B cell (primary cell): ENCODE measurements at regions not wholly inside any gene's neighbourhood (a gene's known extent, or its start where the extent isn't known, plus 50 kb on each side); places are given as distances from the start of the nearest gene placed in this dataset.

Experiments used
- ATAC-seq: fragments of 200-7000 bp; cut with Tn5 transposase; one replicate; pipeline ENCODE4 v1.10.0; 2021; ENCODE audit warnings: low read depth, mild to moderate bottlenecking, moderate number of reproducible peaks, moderate library complexity
- CTCF ChIA-PET: fragments of 350-600 bp; sonication (Branson Sonifier 250); formaldehyde crosslinking; loops from one replicate; lab custom pipeline; 2021; ENCODE audit warnings: antibody characterized with exemption, inconsistent platforms; lab: Charles Lee
- POLR2A ChIA-PET: fragments of 350-600 bp; sonication (Branson Sonifier 250); formaldehyde crosslinking; loops from one replicate; lab custom pipeline; 2021; ENCODE audit warnings: antibody characterized with exemption; lab: Charles Lee
- DNase-seq: peaks from one replicate; pipeline ENCODE4 v3.0.0; 2013
- H2AFZ ChIP-seq: 2 replicates; pipeline ENCODE4 v1.6.1; 2012; ENCODE audit warnings: mild to moderate bottlenecking, low read depth, low read length; ENCODE audit not compliant: insufficient read depth, poor library complexity, severe bottlenecking
- H3K27ac ChIP-seq, 2 donors: 1 replicate in 1 of 2; 2 replicates in 1 of 2; pipeline ENCODE4 v1.5.1; 2012 to 2013; ENCODE audit warnings: low read length in 2 of 2, mild to moderate bottlenecking in 2 of 2, moderate library complexity in 1 of 2
- H3K27me3 ChIP-seq, 4 experiments: fragments of 200-600 bp in 1 of 4; sonication (generic) in 1 of 4; replicated peaks in 1 of 4; 1 replicate in 2 of 4; 2 replicates in 2 of 4; pipeline versions ENCODE4 v1.6.1 to v1.7.0; 2013 to 2016; ENCODE audit warnings: low read length in 3 of 4, mild to moderate bottlenecking in 2 of 4, mixed read lengths in 1 of 4, moderate library complexity in 1 of 4; ENCODE audit not compliant: insufficient read depth in 4 of 4, control insufficient read depth in 3 of 4; ENCODE audit errors: control extremely low read depth in 1 of 4
- H3K36me3 ChIP-seq, 2 experiments: replicated peaks in 1 of 2; 1 replicate in 1 of 2; 2 replicates in 1 of 2; pipeline versions ENCODE4 v1.6.1 to v1.7.1; 2013; ENCODE audit warnings: low read length in 1 of 2; ENCODE audit not compliant: insufficient read depth in 2 of 2, control insufficient read depth in 1 of 2; ENCODE audit errors: control extremely low read depth in 1 of 2, extremely low read depth in 1 of 2
- H3K4me1 ChIP-seq, 2 donors: fragments of 200-600 bp in 1 of 2; sonication (generic) in 1 of 2; 1 replicate in 1 of 2; 2 replicates in 1 of 2; pipeline versions ENCODE4 v1.5.1 to v1.6.1; 2013 to 2017; ENCODE audit warnings: low read length in 2 of 2; ENCODE audit not compliant: control insufficient read depth in 2 of 2, insufficient read depth in 2 of 2
- H3K4me2 ChIP-seq: replicated peaks from 2 replicates; pipeline ENCODE3; 2012; ENCODE audit warnings: mild to moderate bottlenecking, low read depth, low read length; ENCODE audit not compliant: poor library complexity, severe bottlenecking
- H3K4me3 ChIP-seq, 5 experiments: fragments of 200-600 bp in 1 of 5; sonication (generic) in 1 of 5; 1 replicate in 3 of 5; 2 replicates in 2 of 5; pipeline versions ENCODE4 v1.5.1 to v1.7.0; 2011 to 2016; ENCODE audit warnings: low read length in 4 of 5, mild to moderate bottlenecking in 4 of 5, low read depth in 2 of 5, control low read depth in 1 of 5, moderate library complexity in 1 of 5; ENCODE audit not compliant: insufficient read depth in 1 of 5; ENCODE audit errors: control extremely low read depth in 1 of 5, extremely low read depth in 1 of 5
- H3K79me2 ChIP-seq: fragments of 200-600 bp; sonication (generic); one replicate; pipeline ENCODE4 v1.6.0; 2016; ENCODE audit warnings: low read length; ENCODE audit not compliant: control insufficient read depth, insufficient read depth
- H3K9ac ChIP-seq: fragments of 200-600 bp; sonication (generic); 2 replicates; pipeline ENCODE4 v1.6.1; 2017; ENCODE audit warnings: mild to moderate bottlenecking, low read length, moderate library complexity
- H3K9me3 ChIP-seq, 3 donors: one replicate each; pipeline versions ENCODE4 v1.6.1 to v1.7.1; 2013; ENCODE audit warnings: low read length in 2 of 3; ENCODE audit not compliant: control insufficient read depth in 2 of 3, insufficient read depth in 1 of 3; ENCODE audit errors: control extremely low read depth in 1 of 3
- H4K20me1 ChIP-seq: 2 replicates; pipeline ENCODE4 v1.6.0; 2012; ENCODE audit warnings: mild to moderate bottlenecking, low read length; ENCODE audit not compliant: insufficient read depth, control insufficient read depth, poor library complexity, severe bottlenecking
- H3K27ac Mint-ChIP-seq: one replicate; pipeline ENCODE4 v1.8.0; 2021; ENCODE audit warnings: mixed read lengths
- H3K27me3 Mint-ChIP-seq: one replicate; pipeline ENCODE4 v1.8.0; 2021; ENCODE audit warnings: mixed read lengths
- H3K4me1 Mint-ChIP-seq: one replicate; pipeline ENCODE4 v1.8.0; 2021; ENCODE audit warnings: mixed read lengths
- H3K4me3 Mint-ChIP-seq: one replicate; pipeline ENCODE4 v1.8.0; 2021; ENCODE audit warnings: mixed read lengths
- H3K9me3 Mint-ChIP-seq: one replicate; pipeline ENCODE4 v1.8.0; 2022; ENCODE audit warnings: mixed read lengths; ENCODE audit not compliant: insufficient read depth
- CTCF ChIP-seq: fragments of 200-600 bp; IDR thresholded peaks from one replicate; pipeline ENCODE4 v1.8.0; 2022; ENCODE audit warnings: antibody characterized with exemption, mild to moderate bottlenecking
- EZH2 ChIP-seq: IDR thresholded peaks from 2 replicates; pipeline ENCODE4 v1.6.1; 2012; ENCODE audit warnings: borderline replicate concordance, low read depth, mild to moderate bottlenecking, moderate library complexity, low read length; ENCODE audit not compliant: insufficient read depth, poor library complexity, severe bottlenecking
- WGBS: methylation state at CpG from one replicate; pipeline ENCODE4 v1.1.5; 2013; ENCODE audit warnings: missing lambda C conversion rate; ENCODE audit not compliant: insufficient coverage; 5-methylcytosine and 5-hydroxymethylcytosine counted together
- intact Hi-C: fragments of 100-400 bp; cut with micrococcal nuclease; formaldehyde crosslinking; loops from one replicate; pipeline ENCODE4 v1.10.0; 2022

DNA sequence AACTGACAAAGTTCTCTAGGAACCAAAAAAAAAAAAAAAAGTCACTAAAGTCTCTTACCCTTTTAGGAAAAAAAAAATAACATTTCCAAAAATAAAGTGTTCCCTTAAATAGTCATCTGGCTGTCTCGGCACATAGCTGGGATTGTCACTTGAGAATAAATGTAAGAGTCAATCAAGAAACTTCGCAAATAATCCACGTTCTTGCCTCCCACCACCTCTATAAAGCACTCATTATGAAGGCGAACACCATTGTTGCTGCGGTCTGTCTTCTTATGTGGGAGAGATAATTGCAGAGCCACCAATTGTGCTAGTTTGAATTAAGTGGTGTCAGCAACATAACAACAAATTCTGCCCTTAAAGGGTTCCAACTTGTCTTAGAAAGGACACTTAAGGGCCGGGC lies 163.7 kb downstream of the FBXO15 start:
- intact Hi-C loops: no loop called here
- Mint-ChIP-seq H3K9me3 (no peaks in the 10 kb centered on the region), H3K27me3 (no peaks in the 10 kb centered on the region), H3K4me3 (no peak overlapping the region), H3K4me1 (no peaks in the 10 kb centered on the region), H3K27ac (no peak overlapping the region)
- no peaks in the 10 kb centered on the region for H3K79me2 ChIP-seq
- H4K20me1 ChIP-seq: no peaks in the 10 kb centered on the region
- H3K36me3 ChIP-seq: no peaks in the 10 kb centered on the region
- peaks cover 0 to 7% (median 0%) of the 10 kb centered on the region in 3 donors for H3K9me3 ChIP-seq
- ChIA-PET POLR2A (no interaction called here), CTCF (no interaction called here)
- H3K4me2 ChIP-seq: no peak overlapping the region
- H2AFZ ChIP-seq: no peak overlapping the region
- DNase-seq (no peak), ATAC-seq (no peak)
- H3K4me3 ChIP-seq: no peak overlapping the region
- H3K27me3 ChIP-seq: no peaks in the 10 kb centered on the region
- H3K4me1 ChIP-seq: no peaks in the 10 kb centered on the region
- WGBS: 89% methylated on average over 1 of the region's 6 CpGs
- no peak overlapping the region for H3K27ac ChIP-seq
- no peak for TF ChIP-seq EZH2
- TF ChIP-seq CTCF: no peak
- H3K9ac ChIP-seq: no peak overlapping the region

DNA sequence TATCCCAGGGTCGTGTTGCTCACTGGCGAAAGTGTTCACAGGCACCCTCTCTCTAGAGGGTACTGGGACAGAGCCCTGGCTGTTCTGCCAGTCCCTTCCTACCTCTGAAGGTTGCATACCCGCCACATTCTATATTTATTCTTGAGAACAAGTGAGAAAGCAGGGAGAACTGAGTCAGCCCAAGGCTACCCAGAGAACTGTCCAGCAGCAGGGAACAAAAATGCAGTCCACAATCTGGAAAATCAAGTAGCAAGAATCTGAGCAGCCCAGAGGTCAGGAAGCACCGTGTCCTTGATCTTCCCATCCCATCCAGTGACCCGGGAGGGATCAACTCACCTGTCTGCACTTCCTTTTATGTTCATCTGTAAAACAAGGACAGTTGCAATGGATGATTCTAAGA lies 164.1 kb downstream of the FBXO15 start:
- Histone ChIP-seq H3K27ac (no peak overlapping the region), H3K36me3 (no peaks in the 10 kb centered on the region), H2AFZ (no peak overlapping the region), H4K20me1 (no peaks in the 10 kb centered on the region), H3K27me3 (no peaks in the 10 kb centered on the region), H3K79me2 (no peaks in the 10 kb centered on the region), H3K4me3 (no peak overlapping the region), H3K9me3 (peaks cover 0 to 7% (median 0%) of the 10 kb centered on the region in 3 donors), H3K9ac (no peak overlapping the region), H3K4me2 (no peak overlapping the region), H3K4me1 (no peaks in the 10 kb centered on the region)
- Mint-ChIP-seq H3K27me3 (peaks cover 2% of the 10 kb centered on the region), H3K9me3 (no peaks in the 10 kb centered on the region), H3K4me1 (no peaks in the 10 kb centered on the region), H3K27ac (no peak overlapping the region), H3K4me3 (no peak overlapping the region)
- no peak for DNase-seq
- 88% methylated on average over 4 of the region's 5 CpGs for WGBS
- CTCF ChIA-PET: no interaction called here
- TF ChIP-seq EZH2 (no peak), CTCF (no peak)
- intact Hi-C loops: no loop called here
- ATAC-seq: no peak
- POLR2A ChIA-PET: no interaction called here
